Frontal cortex (tissue), 3 donors: ENCODE measurements at regions not wholly inside any gene's neighbourhood (a gene's known extent, or its start where the extent isn't known, plus 50 kb on each side); places are given as distances from the start of the nearest gene placed in this dataset.

Source experiments
- DNase-seq, 2 donors: peaks; one replicate each; pipeline ENCODE4 v3.0.0; 2012; ENCODE audit warnings: low spot score in 2 of 2
- FAIRE-seq: peaks from 2 replicates; lab custom pipeline; 2012; peaks lifted over from hg19 to GRCh38; lab: Jason Lieb, UNC
- donor health status: control.
- donor health status: control.
- donor health status: control.

DNA sequence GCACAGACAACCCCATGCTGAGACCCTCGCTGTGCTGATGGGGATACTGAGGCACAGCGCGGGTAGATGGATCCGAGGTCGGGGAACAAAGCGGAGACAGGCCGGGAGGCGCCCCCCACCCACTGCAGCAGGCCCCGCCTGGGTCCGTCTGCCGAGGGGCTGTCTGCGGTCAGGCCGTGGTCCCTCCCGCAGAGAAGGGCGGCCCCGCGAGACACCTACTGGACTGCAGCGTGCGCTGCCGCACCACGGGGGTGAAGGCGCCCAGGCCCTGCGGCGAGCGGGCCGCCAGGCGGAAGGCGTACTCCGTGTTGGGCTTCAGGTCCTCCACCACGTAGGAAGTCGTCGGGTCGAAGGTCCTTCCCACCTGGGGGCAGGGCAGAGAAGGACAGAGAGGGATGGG lies 101.9 kb downstream of the PTPRS start:
- FAIRE-seq (no peak), DNase-seq (no peak)

DNA sequence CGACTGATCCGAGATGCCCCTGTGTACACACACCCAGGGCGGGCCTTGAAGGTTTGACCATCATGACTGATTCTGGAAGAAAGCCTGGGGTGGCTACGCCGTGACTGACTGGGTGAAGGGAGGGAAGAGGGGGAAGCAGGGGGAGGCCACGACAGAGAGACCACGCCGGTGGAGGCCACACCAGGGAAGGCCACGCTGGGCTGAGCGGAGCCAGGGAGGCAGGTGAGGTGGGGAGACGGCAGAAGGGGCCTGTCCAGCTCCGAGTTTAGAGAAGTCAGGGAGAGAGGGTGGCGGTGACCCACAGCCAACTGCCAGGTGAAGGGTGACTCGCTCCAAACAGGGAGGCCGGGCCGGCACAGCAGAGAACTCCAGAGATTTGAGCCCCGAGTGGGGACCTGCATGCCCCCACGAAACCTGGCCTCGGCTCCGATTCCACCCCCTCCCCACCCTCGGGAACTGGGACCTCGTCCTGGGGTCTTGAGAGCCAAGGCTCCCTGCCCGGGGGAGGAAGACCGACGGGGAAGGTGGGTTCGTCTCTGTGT lies 102.6 kb downstream of the PTPRS start:
- no peak for DNase-seq
- no peak for FAIRE-seq

DNA sequence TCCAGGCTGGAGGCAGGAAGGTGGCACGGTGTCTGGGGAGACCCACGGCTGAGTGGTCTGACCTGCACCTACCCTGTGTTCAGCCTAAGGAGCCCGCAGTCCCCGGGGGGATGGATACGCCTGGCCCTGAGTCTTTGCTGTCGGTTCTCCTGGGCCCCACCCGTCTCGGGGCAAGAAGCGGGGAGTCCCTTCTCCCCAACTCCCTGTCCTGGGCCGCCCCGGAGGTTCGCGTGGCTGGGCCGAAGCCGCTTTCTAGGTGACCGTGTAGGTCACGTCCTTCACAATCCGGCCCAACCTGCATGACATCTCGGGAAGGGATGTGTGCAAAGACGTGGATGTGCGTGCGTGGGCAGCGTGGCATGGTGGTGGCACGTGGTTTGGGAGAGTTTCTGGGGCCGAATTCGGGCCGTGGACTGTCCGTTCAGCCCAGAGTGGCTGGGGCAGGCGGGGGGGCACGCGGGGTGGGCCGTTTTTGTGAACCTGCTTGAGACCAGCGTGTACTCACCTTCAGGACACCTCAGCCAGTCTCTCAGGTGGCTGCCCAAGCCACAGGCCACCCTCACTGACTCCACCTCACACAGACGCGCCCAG lies 103.3 kb downstream of the PTPRS start:
- DNase-seq (no peak), FAIRE-seq (no peak)

DNA sequence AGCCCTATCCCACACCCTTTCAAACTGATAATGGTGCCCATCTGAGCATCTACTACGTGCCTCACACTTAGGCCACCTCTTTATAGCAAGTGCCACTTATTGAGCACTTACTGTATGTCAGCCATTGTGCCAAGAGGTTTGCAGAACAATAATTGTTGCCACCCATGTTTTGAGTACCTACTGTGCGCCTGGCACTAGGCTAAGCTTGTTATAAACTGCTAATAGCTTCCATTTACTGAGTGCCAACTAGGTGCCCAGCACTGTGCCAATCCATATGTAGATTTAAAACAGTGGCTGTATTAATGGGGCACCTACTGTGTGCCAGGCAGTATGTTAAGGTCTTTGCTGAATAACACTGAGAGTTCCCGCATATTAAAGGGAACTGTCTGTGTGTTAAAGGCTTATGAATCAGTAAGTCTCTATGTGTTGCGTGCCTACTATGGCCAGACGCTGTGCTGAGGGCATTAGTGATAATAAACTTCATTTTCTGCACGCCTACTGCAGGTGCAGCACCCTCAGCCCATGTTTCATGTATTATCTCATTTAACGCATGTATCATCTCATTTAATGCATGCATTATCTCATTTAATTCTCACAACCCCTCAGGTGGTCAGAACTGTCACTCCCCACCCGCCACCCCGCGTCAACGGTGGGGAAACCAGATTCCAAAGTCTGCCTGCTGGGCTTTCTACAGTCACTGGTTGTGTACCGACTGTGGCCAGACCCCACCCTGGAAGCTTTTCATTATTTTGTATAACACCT lies 105.0 kb downstream of the PTPRS start:
- DNase-seq, result no peak
- FAIRE-seq, result no peak

DNA sequence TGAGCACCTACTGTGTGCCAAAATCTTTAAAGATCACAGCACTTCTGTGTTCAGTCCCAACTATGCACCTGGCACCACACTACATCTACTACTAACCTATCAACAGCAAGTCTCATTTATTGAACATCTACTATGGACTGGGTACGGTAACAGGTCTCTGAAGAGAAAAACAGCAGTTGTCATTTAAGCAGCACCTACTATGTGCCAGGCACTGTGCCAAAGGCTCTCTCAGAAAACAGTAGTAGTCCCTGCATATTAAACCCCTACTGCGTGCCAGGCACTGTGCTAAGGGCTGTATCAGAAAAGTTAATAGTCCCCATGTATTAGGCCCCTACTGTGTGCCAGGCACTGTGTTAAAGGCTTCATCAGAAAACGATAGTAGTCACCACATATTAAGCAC lies 106.2 kb downstream of the PTPRS start:
- FAIRE-seq (no peak), DNase-seq (no peak)

DNA sequence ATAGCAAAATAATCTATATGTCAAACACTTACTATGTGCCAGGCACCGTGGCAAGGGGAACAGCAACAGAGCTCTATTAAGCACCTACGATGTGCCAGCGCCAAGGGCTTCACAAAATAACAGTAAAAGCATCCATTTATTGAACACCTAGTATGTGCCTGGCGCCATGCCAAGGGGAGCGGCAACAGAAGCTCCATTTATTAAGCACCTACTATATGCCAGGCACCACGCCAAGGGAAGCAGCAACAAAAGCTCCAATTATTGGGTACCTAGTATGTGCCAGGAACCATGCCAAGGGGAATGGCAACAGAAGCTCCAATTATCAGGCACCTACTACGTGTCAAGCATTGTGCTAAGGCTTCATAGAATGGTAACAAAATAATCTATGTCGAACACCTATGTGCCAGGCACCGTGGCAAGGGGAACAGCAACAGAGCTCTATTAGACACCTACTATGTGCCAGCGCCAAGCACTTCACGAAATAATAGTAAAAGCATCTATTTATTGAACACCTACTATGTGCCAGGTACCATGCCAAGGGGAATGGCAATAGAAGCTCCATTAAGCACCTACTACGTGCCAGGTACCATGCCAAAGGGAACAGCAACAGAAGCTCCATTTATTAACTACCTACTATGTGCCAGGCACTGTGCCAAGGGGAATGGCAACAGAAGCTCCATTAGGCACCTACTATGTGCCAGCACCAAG lies 107.7 kb downstream of the PTPRS start:
- FAIRE-seq (no peak), DNase-seq (no peak)

DNA sequence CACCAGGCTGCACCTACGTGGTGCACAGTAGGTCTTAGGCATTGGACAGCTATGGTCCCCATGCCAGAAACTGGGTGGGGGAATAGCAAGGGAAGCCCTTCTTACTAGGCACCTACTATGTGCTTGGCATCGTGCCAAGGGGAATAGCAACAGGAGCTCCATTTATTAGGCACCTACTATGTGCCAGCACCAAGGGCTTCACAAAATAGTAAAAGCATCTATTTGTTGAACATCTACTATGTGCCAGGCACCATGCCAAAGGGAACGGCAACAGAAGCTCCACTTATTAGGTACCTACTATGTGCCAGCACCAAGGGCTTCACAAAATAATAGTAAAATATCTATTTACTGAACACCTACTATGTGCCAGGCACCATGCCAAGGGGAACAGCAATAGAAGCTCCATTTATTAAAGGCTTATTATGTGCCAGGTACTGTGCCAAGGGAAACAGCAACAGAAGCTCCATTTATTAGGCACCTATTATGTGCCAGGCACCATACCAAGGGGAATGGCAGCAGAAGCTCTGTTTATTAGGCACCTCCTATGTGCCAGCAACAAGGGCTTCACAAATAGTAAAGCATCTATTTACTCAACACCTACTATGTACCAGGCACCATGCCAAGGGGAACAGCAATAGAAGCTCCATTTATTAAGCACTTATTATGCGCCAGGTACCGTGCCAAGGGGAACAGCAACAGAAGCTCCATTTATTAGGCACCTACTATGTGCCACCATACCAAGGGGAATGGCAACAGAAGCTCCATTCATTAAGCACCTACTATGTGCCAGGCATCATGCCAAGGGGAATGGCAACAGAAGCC lies 108.5 kb downstream of the PTPRS start:
- DNase-seq (no peak), FAIRE-seq (no peak)

DNA sequence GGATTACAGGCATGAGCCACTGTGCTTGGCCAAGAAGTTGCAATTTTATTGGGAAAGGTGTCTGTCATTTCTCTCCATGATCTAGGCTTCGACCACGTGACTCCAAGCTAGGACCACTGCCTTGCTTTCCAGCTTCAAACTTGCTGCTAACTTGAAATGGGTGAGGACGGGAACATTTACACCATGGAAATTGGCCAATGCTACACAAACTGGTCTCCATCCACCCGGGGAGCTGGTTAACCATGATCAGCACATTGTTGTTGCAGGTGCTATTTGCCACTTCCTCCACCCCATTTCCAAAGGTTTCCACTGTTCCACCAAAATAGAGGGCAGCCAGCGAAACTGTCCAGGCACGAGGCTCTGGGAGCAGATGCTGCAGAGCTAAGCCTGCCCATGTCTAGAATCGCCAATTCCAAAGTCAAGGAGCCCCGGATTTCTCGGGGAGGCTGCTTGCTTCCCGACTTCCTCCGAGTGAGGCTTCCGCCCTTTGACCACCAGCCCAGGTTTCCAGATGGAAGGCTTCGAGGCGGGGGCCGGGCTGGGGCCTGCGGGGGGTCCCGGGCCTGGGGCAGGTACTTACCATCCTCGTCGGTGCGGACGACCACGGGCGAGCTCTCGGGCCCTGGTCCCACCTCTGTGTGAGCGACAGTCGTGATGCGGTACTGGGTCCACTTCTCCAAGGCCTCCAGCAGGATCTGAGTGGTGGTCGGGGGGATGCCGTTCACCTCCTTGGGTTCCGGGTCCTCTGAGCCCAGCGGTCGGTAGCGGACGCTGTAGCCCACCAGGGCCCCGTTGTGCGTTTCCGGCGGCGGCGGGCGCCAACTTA lies 109.7 kb downstream of the PTPRS start:
- FAIRE-seq (no peak), DNase-seq (no peak)

DNA sequence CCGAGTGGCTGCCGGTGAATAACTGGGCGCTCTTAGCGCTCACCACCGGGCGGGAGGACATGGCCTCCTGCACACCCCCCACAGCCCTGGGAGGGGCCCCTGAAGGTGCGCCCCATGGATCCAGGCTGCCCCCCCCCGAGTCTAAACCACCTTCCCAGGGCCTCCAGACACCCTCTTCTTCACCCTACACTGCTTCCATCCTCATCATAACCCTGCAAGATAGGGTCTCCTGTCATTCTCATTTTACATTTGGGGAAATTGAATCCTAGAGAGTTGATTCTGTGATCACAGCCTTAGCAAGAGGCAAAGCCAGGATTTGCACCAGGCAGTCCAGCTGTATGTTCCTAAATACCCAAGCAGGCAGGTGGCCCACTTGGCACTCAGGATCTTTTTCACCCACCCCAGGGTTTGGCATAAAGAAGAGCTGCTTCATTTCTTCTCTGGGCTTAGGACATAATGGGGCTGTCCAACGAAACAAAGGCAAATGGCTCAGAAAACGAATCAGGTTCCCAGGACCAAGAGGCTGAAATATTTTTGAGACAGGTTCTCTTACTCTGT lies 110.8 kb downstream of the PTPRS start:
- FAIRE-seq, result no peak
- no peak for DNase-seq

DNA sequence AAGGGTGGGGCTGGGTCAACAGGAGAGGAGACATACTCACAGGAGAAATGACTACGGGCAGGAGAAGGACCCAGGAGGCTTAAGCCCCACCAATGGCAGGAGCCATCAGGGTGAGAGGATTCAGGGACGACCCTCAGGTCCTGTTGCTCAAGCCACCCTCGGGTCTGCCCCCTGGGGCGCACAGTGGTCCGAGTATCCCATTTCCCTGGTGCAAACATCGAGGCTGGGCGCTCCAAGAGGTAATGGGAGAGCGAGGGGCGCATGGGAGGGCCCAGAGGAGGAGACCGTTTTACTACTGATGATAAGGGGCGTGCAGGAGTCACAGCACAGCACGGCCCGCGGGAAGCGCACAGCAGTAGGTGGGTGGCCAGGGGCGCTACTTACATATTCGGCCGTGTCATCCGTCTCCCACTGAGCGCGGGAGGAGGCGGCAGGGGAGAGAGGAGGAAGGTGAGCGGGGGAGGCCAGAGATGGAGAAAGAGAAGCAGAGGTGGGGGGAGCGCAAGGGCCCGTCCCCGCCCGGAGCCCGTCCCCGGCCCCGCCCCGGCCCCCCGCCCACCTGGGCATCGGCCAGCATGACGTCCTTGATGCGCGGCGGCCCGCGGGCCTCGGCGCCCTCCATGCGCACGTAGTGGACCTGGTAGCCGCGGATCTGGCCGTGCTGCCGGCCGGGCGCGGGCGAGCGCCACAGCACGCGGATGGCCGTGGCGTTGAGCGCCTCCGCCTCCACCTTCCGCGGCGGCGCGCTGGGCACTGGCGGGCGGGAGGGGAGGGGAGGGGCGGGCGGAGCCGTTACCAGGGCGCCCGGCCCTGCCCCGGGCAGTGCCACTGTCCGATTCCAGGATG lies 111.5 kb downstream of the PTPRS start:
- FAIRE-seq (no peak), DNase-seq (no peak)

DNA sequence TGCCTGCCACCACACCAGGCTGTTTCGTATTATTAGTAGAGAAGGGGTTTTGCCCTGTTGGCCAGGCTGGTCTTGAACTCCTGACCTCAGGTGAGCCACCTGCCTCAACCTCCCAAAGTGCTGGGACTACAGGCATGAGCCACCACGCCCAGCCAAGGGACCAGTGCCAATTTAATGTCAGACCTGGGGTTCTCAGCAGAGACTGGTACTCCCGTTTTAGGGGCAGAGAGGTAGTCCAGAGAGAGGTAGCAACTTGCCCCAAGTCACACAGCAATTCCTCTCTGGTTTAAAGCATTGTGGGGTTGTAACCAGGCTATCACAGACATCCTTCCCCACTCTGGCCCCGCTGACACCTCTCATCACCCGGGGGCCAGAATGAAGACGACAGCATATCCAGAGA lies 112.1 kb downstream of the PTPRS start:
- FAIRE-seq, result no peak
- DNase-seq, result no peak

DNA sequence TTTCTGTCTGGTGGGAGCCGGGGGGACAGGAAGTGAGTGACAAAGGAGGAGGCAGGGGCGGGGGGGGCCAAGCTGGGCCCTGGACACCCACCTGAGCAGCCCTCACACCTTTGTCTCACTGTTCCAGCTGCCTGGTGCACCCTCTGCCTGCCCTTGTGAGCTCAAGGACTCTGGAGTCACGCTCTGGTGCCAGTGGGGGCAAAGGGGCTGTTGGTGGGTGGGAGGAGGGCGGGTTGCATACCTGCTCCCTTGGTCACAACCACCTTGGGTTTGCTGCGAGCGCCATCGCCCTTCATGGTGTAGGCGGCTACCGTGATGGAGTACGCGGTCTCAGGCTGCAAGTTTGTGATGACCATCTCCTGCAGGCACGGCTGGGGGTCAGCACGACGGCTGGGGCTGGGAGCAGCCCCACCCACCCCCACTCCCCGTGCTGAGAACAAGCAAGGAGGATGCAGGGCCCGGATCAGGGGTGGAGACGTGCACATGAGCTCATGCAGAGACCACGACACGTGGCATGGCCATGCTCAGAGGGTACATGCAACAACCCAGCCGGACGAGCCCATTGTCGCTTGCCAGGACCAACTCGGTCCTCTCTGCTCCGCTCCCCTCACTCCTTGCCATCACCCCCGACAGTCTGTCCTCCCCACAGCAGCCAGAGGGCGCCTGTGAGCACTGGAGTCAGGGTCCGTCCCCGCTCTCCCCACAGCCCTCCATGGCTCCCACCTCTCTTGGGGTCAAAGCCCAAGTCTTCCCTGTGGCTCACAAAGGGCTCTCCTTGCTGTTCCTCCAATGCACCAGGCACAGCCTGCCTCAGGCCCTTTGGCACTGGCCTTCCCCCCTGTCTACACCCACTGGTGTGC lies 114.9 kb downstream of the PTPRS start:
- DNase-seq (no peak), FAIRE-seq (no peak)

DNA sequence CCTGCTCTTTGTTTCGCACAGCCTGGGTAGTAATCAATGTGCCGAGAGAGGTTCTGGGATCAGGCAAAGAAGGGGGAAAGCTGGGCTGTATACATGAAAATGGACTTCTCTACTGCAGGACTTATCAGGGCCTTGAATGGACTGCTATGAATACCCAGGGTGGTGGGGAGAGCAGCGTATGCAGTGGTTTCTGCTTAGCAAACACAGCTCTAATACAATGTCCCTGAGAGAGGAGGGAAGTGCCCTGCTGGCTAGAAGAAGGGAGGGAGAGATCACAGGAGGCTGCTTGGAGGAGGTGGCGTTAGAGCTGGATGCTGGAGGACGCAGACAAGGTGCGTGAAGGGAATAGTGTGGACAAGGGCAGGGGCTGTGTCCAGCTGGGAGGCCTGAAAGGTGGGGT lies 116.1 kb downstream of the PTPRS start:
- FAIRE-seq (no peak), DNase-seq (no peak)

DNA sequence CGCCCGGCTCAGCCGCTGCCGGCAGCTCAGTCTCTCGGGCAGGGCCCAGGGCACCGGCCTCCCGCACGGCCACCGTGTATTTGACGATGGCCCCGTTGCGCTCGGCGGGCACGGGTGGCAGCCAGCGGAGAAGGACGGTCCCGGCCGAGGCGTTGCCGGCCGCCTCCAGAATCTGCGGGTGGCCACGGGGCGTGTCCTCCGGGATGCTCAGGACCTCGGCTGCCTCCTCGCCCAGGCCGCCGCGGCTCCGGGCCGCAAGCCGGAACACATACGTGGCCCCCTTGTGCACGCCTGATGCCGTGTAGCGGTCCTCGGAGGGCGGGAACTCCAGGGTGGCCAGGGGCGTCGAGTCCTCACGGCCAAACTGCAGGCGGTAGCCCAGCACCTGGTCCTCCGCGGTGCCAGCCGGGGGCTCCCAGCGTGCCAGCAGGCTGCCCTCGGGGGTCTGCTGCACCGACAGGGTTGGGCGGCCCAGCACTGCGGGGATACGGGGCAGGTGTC lies 117.7 kb downstream of the PTPRS start:
- DNase-seq (no peak), FAIRE-seq (no peak)

DNA sequence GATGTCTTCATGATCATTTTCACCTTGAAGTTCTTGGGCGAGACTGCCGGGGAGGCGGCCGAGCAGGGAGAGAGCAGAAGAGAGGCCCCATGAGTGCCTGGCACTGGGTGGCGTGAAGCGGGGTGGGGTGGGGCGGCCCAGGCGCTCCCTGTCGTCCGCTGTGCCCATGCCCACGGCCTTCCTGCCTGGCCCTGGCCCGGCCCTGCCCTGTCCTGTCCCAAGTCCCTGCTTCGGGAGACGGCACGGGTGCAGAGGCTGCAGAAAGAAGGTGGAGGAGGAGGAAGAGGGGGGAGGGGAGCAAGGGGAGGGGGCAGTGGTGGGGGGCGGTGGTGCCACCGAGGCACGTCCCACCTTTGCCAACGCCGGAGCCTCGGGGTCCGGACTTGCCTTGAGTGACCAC lies 118.4 kb downstream of the PTPRS start:
- DNase-seq, result no peak
- FAIRE-seq, result no peak

DNA sequence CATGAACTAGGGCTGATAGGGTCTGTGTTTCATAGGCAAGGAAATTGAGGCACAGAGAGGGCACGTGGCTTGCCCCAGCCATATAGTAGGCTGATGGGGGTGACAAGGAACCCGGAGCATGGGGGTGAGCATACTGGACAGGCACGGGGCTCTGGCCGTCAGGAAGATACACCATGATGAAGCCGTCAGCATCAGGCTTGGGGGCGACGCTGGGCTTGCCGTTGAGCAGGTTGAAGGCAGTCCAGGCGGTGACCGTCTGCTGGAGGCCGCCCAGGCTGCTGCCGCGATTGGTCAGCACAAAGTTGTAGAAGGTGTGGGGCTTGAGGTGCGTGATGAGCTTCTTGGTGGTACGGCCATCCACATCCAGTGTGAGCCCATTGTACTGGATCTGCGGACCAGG lies 119.7 kb downstream of the PTPRS start:
- FAIRE-seq (no peak), DNase-seq (no peak)

DNA sequence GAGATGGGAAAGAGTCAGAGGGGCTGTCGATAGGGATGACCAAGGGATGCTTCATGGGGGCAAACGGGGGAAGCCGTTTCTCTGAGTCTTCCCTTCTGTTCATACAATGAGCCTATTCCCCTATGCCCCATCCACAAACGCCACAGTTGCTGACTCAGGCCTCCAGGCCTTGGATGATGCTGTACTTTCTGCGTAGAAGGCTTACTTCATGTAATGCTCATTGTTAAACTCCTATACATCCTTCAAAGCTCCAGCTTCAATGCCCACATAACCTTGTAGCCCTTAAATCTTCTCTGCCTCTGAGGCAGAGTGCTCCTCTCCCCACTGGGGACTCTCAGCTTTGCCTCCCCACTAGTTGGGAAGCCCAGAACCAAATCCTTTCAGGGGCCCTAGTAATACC lies 120.3 kb downstream of the PTPRS start:
- no peak for FAIRE-seq
- no peak for DNase-seq
